ENCODE measurements at regions not wholly inside any gene's neighbourhood (a gene's known extent, or its start where the extent isn't known, plus 50 kb on each side); places are given as distances from the start of the nearest gene placed in this dataset.

- H3K14ac ChIP-seq (ENCODE audit: insufficient read length): no peak overlapping the region
- peaks cover 0 to 2% (median 0%) of the 10 kb centered on the region in 4 experiments; a peak in 1 of 7 replicates for H3K4me1 ChIP-seq (replicated peaks in 1 of 4; ENCODE audit: control insufficient read depth in 3 of 4, insufficient read depth in 4 of 4, low read length in 3 of 4)
- no peak overlapping the region for H3K18ac ChIP-seq (ENCODE audit: extremely low read depth, low read length)
- H2BK20ac ChIP-seq (ENCODE audit: low read length): no peak overlapping the region
- H2BK120ac ChIP-seq (replicated peaks; ENCODE audit: low read depth, low read length): no peak overlapping the region
- FAIRE-seq: no peak
- H2BK15ac ChIP-seq (ENCODE audit: low read length): no peak overlapping the region
- no peaks in the 10 kb centered on the region for H3K27me3 ChIP-seq (replicated peaks in 1 of 4; ENCODE audit: control insufficient read depth in 3 of 4, extremely low read depth in 1 of 4, insufficient read depth in 3 of 4, low read length in 3 of 4)
- no peak overlapping the region for H2AFZ ChIP-seq (ENCODE audit: low read length)
- TF ChIP-seq SIRT6 (IDR thresholded peaks at IDR 0.05; ENCODE audit: low read length) (no peak), ZNF274 (IDR thresholded peaks at IDR 0.05; ENCODE audit: borderline replicate concordance, extremely low read depth, low read length) (no peak), RFX5 (IDR thresholded peaks at IDR 0.05; ENCODE audit: borderline replicate concordance, low read depth, low read length) (no peak), SP2 (IDR thresholded peaks at IDR 0.05; ENCODE audit: low read length) (no peak), SRF (IDR thresholded peaks at IDR 0.05; ENCODE audit: low read depth, low read length) (no peak), MAFK (IDR thresholded peaks at IDR 0.05; ENCODE audit: low read depth, low read length) (no peak)
- no peak overlapping the region for H3K56ac ChIP-seq (replicated peaks; ENCODE audit: insufficient read length, low read depth, low read length)
- WGBS, 2 experiments (ENCODE audit: extremely low coverage in 1 of 2, insufficient coverage in 1 of 2, insufficient read length in 1 of 2, insufficient replicate concordance in 2 of 2, low coverage in 1 of 2, low lambda C conversion rate in 2 of 2, missing lambda C conversion rate in 1 of 2): 100% methylated on average over 1 of the region's 1 CpG; no CpG with 5 or more reads in 1 of the 2 experiments
- H3K36me3 ChIP-seq (ENCODE audit: control insufficient read depth in 2 of 4, insufficient read depth in 4 of 4, low read length in 3 of 4): no peaks in the 10 kb centered on the region
- no peak for DNase-seq (ENCODE audit: low read depth in 1 of 2, low spot score in 2 of 2)
- H3K27ac ChIP-seq (ENCODE audit: low read depth, low read length): no peak overlapping the region
- CTCF ChIA-PET (ENCODE audit: partially characterized antibody): no interaction called here
- no peak overlapping the region for H3K4ac ChIP-seq (replicated peaks; ENCODE audit: insufficient read length, low read depth, low read length)
- H3K9me3 ChIP-seq (ENCODE audit: insufficient read depth in 2 of 2, low read depth in 1 of 2, low read length in 1 of 2): no peaks in the 10 kb centered on the region
- H3K79me2 ChIP-seq (ENCODE audit: control insufficient read depth in 1 of 2, insufficient read depth in 2 of 2, low read length in 2 of 2): no peaks in the 10 kb centered on the region
- POLR2A ChIA-PET (ENCODE audit: partially characterized antibody): no interaction called here
- no peak overlapping the region for H2AK5ac ChIP-seq (ENCODE audit: low read depth, low read length)
- no peak overlapping the region for H3K4me3 ChIP-seq (ENCODE audit: extremely low read depth in 1 of 4, insufficient read depth in 2 of 4, low read depth in 3 of 4, low read length in 4 of 4)
- no peak overlapping the region for H3K9ac ChIP-seq (replicated peaks in 1 of 4; ENCODE audit: extremely low read depth in 1 of 4, low read depth in 3 of 4, low read length in 3 of 4)
- no peak overlapping the region for H2BK5ac ChIP-seq (ENCODE audit: low read depth, low read length)
- H3K79me1 ChIP-seq (ENCODE audit: low read depth, low read length): no peaks in the 10 kb centered on the region
- H4K20me1 ChIP-seq (replicated peaks in 1 of 2; ENCODE audit: control insufficient read depth in 1 of 2, insufficient read depth in 2 of 2, low read length in 2 of 2): no peaks in the 10 kb centered on the region
- no peak overlapping the region for H2BK12ac ChIP-seq (ENCODE audit: low read depth, low read length)
- H3K4me2 ChIP-seq (ENCODE audit: insufficient read depth in 1 of 2, low read depth in 2 of 2, low read length in 2 of 2): no peak overlapping the region
- H4K5ac ChIP-seq (ENCODE audit: insufficient read length, low read depth, low read length): no peak overlapping the region
- H3K23ac ChIP-seq (ENCODE audit: insufficient read length): no peak overlapping the region
- no peak overlapping the region for H4K91ac ChIP-seq (replicated peaks; ENCODE audit: insufficient read length, low read length)
- H4K8ac ChIP-seq (ENCODE audit: extremely low read depth, insufficient read depth, low read length): no peak overlapping the region
- H3K23me2 ChIP-seq (ENCODE audit: low read depth, low read length): no peaks in the 10 kb centered on the region
Observed at GRCh38 chr9:26176628-26177027, 498.4 kb upstream of the TUSC1 start.
